Activated CD4-positive, alpha-beta memory T cell treated with anti-CD3 and anti-CD28 coated beads, Interleukin-2, amount 10 ng/mL, durations not matched to agents 7 days and 5 days (primary cell): ENCODE measurements at regions not wholly inside any gene's neighbourhood (a gene's known extent, or its start where the extent isn't known, plus 50 kb on each side); places are given as distances from the start of the nearest gene placed in this dataset.

Source experiments
- CTCF ChIA-PET: fragments of 350-600 bp; sonication (Branson Sonifier 250); formaldehyde crosslinking; loops from one replicate; lab custom pipeline; 2021; ENCODE audit warnings: antibody characterized with exemption, inconsistent platforms; lab: Charles Lee
- POLR2A ChIA-PET: fragments of 350-600 bp; sonication (Branson Sonifier 250); formaldehyde crosslinking; loops from one replicate; lab custom pipeline; 2021; ENCODE audit warnings: antibody characterized with exemption; lab: Charles Lee
- DNase-seq: peaks from one replicate; pipeline ENCODE4 v3.0.0-alpha.2; 2020
- H3K27ac Mint-ChIP-seq: one replicate; pipeline ENCODE4 v1.8.0; 2021; ENCODE audit warnings: mild to moderate bottlenecking, mixed read lengths
- H3K27me3 Mint-ChIP-seq: one replicate; pipeline ENCODE4 v1.8.0; 2021; ENCODE audit warnings: mixed read lengths
- H3K36me3 Mint-ChIP-seq: one replicate; pipeline ENCODE4 v1.8.0; 2021; ENCODE audit warnings: low read depth, mixed read lengths
- H3K4me1 Mint-ChIP-seq: one replicate; pipeline ENCODE4 v1.8.0; 2021; ENCODE audit warnings: mixed read lengths
- H3K4me3 Mint-ChIP-seq: one replicate; pipeline ENCODE4 v1.8.0; 2021; ENCODE audit warnings: mild to moderate bottlenecking, mixed read lengths
- H3K9me3 Mint-ChIP-seq: one replicate; pipeline ENCODE4 v1.8.0; 2021; ENCODE audit warnings: mixed read lengths

DNA sequence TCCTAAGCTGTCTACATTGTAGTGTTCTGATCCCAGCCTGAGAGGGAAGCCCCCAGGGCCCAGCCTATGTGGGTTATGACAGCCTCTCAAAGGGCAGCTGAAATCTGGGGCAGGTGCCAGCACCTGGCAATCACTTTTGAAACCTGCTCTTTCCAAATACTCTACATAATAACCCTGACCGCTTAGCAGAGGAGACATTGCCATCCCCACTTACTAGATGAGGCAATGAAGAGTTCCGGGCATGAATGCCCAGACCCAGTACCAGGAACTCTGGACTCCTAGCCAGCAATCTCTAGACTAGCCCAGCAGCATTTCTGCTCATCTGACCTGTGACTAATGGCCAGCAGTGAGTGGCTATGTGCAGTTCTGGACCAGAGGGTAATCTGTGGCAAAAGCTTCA lies 412.4 kb upstream of the CADM1 start:
- ChIA-PET POLR2A (no interaction called here), CTCF (no interaction called here)
- H3K4me1 Mint-ChIP-seq: peaks cover 14% of the 10 kb centered on the region
- no peak overlapping the region for H3K4me3 Mint-ChIP-seq
- no peak overlapping the region for H3K27ac Mint-ChIP-seq
- no peaks in the 10 kb centered on the region for H3K27me3 Mint-ChIP-seq
- no peak for DNase-seq
- H3K36me3 Mint-ChIP-seq: no peaks in the 10 kb centered on the region
- H3K9me3 Mint-ChIP-seq: no peaks in the 10 kb centered on the region

DNA sequence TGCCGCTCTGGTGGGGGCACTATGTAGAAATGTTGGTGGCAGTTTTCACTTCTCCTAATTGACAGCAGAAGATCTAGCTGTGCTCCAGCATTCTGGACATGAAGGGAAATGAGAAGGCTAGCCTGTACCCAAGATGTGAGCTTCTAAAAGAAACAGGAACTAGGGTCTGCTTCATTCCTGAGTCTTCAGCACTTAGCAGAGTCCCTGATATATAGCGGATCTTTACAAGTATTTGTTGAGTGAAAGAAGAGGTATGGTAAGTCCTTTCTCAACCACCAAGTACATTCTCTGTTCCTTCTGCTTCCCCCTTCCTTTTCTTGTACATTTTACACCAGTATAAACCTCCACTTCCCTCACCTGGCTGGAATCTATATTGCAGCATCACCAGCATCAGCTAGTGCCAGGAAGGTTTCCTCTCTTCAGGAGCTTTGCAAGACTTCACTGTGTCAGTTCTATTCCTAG lies 408.3 kb upstream of the CADM1 start:
- no peaks in the 10 kb centered on the region for H3K4me1 Mint-ChIP-seq
- no peaks in the 10 kb centered on the region for H3K9me3 Mint-ChIP-seq
- ChIA-PET CTCF (no interaction called here), POLR2A (no interaction called here)
- no peak overlapping the region for H3K4me3 Mint-ChIP-seq
- H3K27me3 Mint-ChIP-seq: no peaks in the 10 kb centered on the region
- no peaks in the 10 kb centered on the region for H3K36me3 Mint-ChIP-seq
- no peak overlapping the region for H3K27ac Mint-ChIP-seq
- no peak for DNase-seq

DNA sequence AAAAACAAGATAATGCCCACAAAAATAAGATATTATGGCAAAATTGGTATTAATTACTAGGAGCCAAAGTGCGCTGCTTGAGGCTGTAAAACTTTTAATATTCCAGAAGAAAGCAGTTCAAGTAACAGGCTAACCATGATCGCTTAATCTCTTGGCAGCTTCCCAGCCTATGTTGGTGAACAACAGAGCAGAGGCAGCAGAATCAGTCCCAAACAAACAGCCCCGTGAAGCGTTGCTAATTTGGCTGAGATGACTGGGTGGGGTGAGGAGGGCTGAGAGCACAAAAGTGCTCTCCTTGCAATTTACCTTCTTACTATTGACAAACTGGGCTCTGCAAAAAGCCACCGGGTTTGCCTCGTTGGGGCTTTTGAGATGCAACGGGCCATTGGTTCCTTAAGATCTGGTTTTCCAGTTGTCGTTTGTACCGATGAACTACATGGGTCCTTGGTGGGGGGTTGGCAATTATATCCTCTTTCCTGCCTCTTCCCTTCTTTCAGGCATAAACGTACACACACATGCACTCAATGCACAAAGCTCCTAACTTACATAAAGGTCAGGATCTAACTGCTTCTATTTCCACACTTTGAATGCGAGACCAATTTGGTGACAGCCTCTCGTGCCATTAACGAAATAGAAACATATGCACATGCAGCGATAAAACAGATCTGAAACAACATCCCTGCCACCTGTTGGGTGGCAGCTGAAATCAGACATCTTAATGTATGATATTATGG lies 407.6 kb upstream of the CADM1 start:
- ChIA-PET CTCF (no interaction called here), POLR2A (no interaction called here)
- H3K27ac Mint-ChIP-seq: no peak overlapping the region
- H3K9me3 Mint-ChIP-seq: no peaks in the 10 kb centered on the region
- H3K4me3 Mint-ChIP-seq: no peak overlapping the region
- H3K4me1 Mint-ChIP-seq: no peaks in the 10 kb centered on the region
- H3K36me3 Mint-ChIP-seq: no peaks in the 10 kb centered on the region
- DNase-seq: no peak
- H3K27me3 Mint-ChIP-seq: no peaks in the 10 kb centered on the region

DNA sequence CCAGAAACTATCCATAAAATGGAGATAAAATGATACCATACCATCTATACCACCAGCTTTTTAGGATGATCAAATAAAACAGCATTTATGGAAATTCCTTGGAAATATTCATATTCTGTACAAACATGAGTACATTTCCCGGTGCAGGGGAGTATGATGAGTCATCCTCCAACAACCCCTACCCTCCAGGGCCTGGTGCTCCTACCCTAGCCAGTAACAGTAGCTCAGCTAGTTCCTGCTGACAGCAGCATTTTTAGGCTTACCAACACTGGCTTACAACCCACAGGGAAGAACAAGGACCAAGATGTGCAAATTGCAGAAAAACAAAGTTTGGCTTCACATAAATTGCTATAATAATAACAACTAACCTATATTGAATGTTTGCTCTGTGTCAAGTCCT lies 406.2 kb upstream of the CADM1 start:
- no peak overlapping the region for H3K27ac Mint-ChIP-seq
- CTCF ChIA-PET: no interaction called here
- H3K36me3 Mint-ChIP-seq: no peaks in the 10 kb centered on the region
- no peaks in the 10 kb centered on the region for H3K9me3 Mint-ChIP-seq
- no peaks in the 10 kb centered on the region for H3K27me3 Mint-ChIP-seq
- DNase-seq: no peak
- H3K4me1 Mint-ChIP-seq: no peaks in the 10 kb centered on the region
- H3K4me3 Mint-ChIP-seq: no peak overlapping the region
- POLR2A ChIA-PET: no interaction called here

DNA sequence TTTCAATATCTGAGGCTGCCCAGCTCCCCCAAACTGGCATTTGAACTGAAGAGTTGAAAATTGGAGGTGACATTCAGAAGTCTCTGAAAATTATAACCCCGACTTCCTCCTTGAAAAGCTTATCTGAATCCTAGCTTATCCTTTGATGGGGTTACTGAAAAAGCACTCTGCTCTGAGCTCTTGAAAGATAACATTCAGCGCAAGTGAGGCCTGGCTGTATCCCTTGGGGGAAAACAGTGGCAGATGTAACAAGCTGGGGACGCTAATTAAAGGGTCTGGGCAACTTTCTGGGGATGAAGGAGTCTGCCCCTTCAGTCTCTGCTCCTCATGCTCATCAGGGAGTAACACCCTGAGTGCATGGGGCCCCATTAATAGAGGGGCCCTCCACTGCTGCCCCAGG lies 402.0 kb upstream of the CADM1 start:
- no peaks in the 10 kb centered on the region for H3K36me3 Mint-ChIP-seq
- H3K4me3 Mint-ChIP-seq: no peak overlapping the region
- H3K27me3 Mint-ChIP-seq: no peaks in the 10 kb centered on the region
- no peaks in the 10 kb centered on the region for H3K9me3 Mint-ChIP-seq
- no peaks in the 10 kb centered on the region for H3K4me1 Mint-ChIP-seq
- POLR2A ChIA-PET: no interaction called here
- CTCF ChIA-PET: no interaction called here
- no peak overlapping the region for H3K27ac Mint-ChIP-seq
- DNase-seq: no peak

DNA sequence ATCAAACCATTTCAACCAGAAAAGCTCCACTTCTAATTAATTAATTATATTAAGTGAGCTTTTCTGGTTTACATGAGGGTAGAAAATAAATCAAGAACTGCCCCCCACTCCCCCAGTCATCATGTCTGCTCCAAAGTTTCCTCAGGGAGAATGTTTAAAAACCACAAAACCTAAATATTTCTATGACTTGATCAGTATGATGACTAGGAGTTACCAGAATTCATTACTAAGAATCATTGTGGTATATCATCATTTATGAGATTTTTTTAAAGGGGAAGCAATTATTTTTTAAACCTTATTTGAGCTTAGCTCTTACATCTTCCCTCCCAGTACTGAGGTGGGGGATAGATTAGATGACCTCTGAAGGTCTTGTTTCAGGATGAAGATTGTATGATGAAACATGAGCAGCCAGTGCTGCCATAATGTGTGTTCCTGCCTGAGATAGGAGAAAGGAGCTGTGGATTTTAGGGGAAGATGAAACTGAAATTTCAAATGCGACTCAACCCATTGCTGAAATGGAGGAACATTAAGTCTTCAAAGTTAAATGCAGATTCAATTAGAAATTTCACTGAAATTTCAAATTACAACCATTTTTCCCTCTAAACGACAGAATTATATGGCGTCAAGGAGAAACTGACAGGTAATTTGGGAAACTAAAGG lies 401.3 kb upstream of the CADM1 start:
- ChIA-PET CTCF (no interaction called here), POLR2A (no interaction called here)
- no peaks in the 10 kb centered on the region for H3K9me3 Mint-ChIP-seq
- no peaks in the 10 kb centered on the region for H3K27me3 Mint-ChIP-seq
- H3K4me1 Mint-ChIP-seq: no peaks in the 10 kb centered on the region
- DNase-seq: no peak
- H3K36me3 Mint-ChIP-seq: no peaks in the 10 kb centered on the region
- H3K4me3 Mint-ChIP-seq: no peak overlapping the region
- no peak overlapping the region for H3K27ac Mint-ChIP-seq

DNA sequence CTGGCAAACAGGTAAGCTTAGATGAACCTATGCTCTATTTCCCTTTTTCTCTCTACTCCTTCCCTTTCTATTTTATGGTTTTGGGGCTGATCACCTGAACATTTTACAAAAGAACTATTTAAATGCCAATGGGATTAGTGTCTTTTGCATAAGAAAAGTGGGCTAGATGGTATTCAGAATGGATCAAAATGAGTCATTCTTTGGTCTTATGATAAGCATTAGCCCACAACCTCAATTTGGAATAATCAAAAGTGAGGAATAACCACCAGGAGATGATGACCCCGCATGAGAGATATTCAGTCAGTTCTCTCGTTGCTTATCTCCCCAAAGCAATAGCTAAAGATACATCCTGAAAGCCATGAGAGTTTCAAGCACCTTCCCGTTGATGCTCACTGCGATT lies 399.0 kb upstream of the CADM1 start:
- CTCF ChIA-PET: no interaction called here
- POLR2A ChIA-PET: no interaction called here
- Mint-ChIP-seq H3K9me3 (peaks cover 5% of the 10 kb centered on the region), H3K27ac (no peak overlapping the region), H3K27me3 (no peaks in the 10 kb centered on the region), H3K4me1 (no peaks in the 10 kb centered on the region), H3K4me3 (no peak overlapping the region), H3K36me3 (no peaks in the 10 kb centered on the region)
- DNase-seq: no peak

DNA sequence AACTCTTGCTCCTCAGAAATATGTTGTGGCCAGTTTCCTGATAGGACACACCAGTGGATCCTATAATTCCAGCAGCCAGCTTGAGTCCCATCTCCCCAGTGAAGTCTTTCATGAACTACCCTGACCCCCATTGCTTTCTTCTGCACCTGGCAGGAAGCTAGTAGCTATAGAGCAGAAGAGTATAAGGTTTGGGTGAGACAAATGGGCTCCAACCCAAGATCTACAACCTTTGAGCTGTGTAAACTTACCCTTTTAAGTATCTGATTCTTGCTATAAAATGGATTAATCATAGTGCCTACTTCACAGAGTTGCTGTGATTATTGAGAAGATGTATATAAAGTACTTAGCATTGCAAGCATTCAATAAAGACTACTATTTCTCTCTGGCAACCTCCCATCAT lies 396.9 kb upstream of the CADM1 start:
- Mint-ChIP-seq H3K4me3 (no peak overlapping the region), H3K27ac (no peak overlapping the region), H3K4me1 (no peaks in the 10 kb centered on the region), H3K27me3 (no peaks in the 10 kb centered on the region), H3K9me3 (peaks cover 5% of the 10 kb centered on the region), H3K36me3 (no peaks in the 10 kb centered on the region)
- POLR2A ChIA-PET: no interaction called here
- no peak for DNase-seq
- CTCF ChIA-PET: no interaction called here

DNA sequence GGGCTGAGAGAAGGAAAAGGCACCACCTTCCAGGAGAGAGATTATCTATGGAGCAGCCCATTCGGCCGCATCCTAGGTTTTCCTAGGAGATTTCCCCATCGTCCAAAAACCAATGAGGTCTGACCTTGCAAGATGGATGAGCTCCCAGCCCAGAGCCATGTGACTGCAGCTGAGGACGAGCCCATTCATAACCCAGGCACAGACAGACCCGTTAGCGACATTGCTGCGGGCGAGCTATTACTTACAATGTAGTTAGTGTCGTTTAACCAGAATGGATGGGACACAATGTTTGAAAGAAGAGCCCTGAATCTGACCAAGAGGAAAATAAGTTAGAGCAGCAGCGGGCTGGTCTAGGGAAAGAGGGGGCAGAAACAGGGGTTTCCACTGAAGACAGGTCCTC lies 395.9 kb upstream of the CADM1 start:
- Mint-ChIP-seq H3K27me3 (no peaks in the 10 kb centered on the region), H3K4me3 (no peak overlapping the region), H3K27ac (no peak overlapping the region), H3K9me3 (peaks cover 5% of the 10 kb centered on the region), H3K36me3 (no peaks in the 10 kb centered on the region), H3K4me1 (no peaks in the 10 kb centered on the region)
- POLR2A ChIA-PET: no interaction called here
- CTCF ChIA-PET: no interaction called here
- DNase-seq: no peak

DNA sequence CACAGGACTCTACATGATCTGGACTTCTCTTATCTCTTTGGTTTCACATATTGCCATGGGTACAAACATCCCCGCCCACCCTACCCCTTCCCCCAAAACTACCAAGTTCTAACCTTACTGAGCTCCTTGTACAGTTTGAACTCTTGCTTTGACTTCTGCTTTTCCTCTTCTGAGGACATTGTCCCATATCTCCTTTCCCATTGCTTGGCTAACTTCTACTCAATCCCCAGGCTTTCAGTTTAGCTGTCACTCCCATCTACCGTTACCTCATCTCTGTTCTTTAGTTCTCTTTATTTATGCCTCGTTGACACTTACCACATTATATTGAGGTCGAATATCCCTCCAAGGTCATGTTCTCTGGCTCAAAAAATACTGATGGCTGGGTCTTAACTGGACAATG lies 393.5 kb upstream of the CADM1 start:
- Mint-ChIP-seq H3K36me3 (no peaks in the 10 kb centered on the region), H3K9me3 (peaks cover 5% of the 10 kb centered on the region), H3K27me3 (no peaks in the 10 kb centered on the region), H3K27ac (no peak overlapping the region), H3K4me3 (no peak overlapping the region), H3K4me1 (no peaks in the 10 kb centered on the region)
- ChIA-PET CTCF (no interaction called here), POLR2A (no interaction called here)
- no peak for DNase-seq

DNA sequence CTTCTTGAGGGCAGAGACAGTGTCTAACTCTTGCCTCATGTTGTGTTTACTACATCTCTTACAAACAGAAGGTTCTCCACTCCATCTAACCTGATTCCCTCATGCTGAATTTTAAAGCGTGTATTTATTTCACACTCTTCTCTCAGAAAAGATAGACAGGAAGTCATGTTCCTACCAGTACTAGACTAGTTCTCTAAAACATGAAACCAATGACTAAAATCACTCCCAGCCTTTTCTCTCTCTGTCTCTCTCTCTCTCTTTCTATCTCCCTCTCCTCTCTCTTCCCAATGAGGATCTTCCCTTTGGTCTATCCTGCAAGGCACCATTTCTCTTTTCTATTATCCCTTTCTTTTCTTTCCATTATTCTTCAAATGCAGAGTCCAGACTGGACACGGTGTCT lies 391.9 kb upstream of the CADM1 start:
- no peaks in the 10 kb centered on the region for H3K4me1 Mint-ChIP-seq
- POLR2A ChIA-PET: no interaction called here
- CTCF ChIA-PET: no interaction called here
- no peak overlapping the region for H3K4me3 Mint-ChIP-seq
- H3K36me3 Mint-ChIP-seq: no peaks in the 10 kb centered on the region
- no peak overlapping the region for H3K27ac Mint-ChIP-seq
- DNase-seq: no peak
- peaks cover 7% of the 10 kb centered on the region for H3K9me3 Mint-ChIP-seq
- no peaks in the 10 kb centered on the region for H3K27me3 Mint-ChIP-seq

DNA sequence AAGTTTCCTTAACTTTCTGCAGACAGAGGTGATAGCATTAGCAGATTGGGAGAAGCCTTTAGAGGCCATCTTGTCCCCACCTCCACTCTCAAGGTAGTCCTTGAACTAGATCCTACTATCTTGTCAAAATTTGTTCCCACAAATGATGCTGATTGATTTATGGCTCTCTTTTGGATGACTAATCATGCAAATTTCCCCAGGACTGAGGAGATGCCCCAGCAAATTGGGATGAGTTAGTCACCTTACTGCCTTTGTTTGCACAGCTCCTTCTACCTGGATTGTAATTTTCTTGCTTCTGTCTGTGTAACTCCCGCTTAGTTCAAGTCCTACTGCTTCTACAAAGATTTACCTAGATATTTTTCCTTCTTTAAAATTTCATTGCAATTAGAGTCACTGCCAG lies 391.4 kb upstream of the CADM1 start:
- ChIA-PET POLR2A (no interaction called here), CTCF (no interaction called here)
- H3K36me3 Mint-ChIP-seq: no peaks in the 10 kb centered on the region
- no peaks in the 10 kb centered on the region for H3K27me3 Mint-ChIP-seq
- no peak overlapping the region for H3K27ac Mint-ChIP-seq
- H3K9me3 Mint-ChIP-seq: peaks cover 7% of the 10 kb centered on the region
- no peaks in the 10 kb centered on the region for H3K4me1 Mint-ChIP-seq
- no peak overlapping the region for H3K4me3 Mint-ChIP-seq
- no peak for DNase-seq

DNA sequence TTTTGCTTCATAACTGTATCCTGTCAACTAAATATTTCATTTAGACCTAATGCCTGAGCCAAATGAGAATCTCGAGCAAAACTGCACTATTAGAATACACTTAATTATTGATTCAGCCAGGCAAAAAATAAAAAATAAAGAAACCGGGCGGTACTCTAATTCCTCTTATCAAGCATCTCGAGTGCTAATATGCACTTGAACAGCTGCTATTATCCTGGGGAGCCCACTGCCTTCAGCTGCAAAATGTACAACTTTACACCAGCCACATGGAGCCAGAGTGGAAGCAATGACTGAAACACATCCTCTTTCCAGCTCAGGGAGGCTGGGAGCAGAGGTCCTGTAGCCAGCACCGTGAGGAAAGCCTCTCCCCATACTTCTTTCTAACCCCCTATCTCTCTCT lies 390.0 kb upstream of the CADM1 start:
- ChIA-PET CTCF (no interaction called here), POLR2A (no interaction called here)
- Mint-ChIP-seq H3K36me3 (no peaks in the 10 kb centered on the region), H3K4me3 (no peak overlapping the region), H3K9me3 (peaks cover 7% of the 10 kb centered on the region), H3K27me3 (no peaks in the 10 kb centered on the region), H3K4me1 (no peaks in the 10 kb centered on the region), H3K27ac (no peak overlapping the region)
- no peak for DNase-seq

DNA sequence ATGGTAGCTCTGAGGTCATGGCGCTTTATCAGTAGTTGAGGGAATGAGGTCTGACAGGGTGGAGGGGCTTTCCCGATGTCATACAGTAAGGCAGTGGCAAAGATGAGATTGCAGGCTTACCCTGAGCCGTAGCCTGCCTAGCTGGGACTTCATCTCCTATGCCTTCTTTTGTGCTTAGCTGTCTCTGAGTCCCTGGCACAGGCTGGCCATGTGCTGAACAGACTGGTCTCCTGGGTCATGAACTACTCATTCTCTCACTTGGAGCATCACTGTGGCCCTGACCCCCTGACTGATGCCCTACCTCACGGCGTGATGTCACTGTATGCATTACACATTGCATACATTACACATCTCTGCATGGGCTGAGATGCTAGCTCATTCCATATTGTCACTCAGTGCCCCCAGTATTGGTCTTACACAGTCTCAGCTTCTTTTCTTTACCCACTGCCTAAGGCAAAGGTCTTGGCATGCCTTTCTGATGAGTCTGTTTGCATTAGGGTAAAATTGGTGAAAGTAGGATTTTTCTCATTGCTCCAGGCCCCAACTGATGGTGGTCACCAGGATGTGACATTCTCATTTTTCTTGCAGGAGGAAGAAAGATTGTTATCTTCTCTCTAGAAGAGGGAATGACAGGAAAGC lies 389.4 kb upstream of the CADM1 start:
- DNase-seq: no peak
- Mint-ChIP-seq H3K27me3 (no peaks in the 10 kb centered on the region), H3K9me3 (peaks cover 2% of the 10 kb centered on the region), H3K4me1 (no peaks in the 10 kb centered on the region), H3K27ac (no peak overlapping the region), H3K4me3 (no peak overlapping the region), H3K36me3 (no peaks in the 10 kb centered on the region)
- ChIA-PET CTCF (no interaction called here), POLR2A (no interaction called here)
